GM19043 (cell line): ENCODE measurements at regions not wholly inside any gene's neighbourhood (a gene's known extent, or its start where the extent isn't known, plus 50 kb on each side); places are given as distances from the start of the nearest gene placed in this dataset.
"Not testable (repeated sequence)": the region's sequence is repeated elsewhere in the genome, so short reads cannot be mapped to it uniquely, and the experiment has no call there.

Experiments used
- ATAC-seq: cut with Tn5 transposase; IDR thresholded peaks from one replicate; pipeline ENCODE4 v1.9.1; 2021; ENCODE audit warnings: low read depth; ENCODE audit not compliant: unreplicated experiment

DNA sequence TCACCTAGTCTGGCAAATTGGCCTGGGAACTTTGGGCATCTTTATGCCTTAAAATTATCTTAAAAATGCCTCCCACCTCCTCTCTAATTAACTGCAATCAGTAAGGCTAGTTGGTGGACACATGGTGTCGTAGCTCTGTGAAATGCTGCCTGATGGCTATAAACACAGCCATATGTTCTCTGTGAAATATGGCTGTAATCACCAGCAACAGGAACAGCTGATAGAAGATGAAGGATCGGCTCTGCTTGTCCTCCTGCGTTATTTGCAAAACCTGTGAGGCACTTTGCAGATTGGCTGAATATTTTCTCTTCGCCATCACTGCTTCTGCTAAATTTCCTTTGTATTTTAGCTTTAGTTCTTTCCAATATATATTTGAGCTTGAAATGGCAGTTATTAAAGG lies 419.6 kb downstream of the RWDD3 start:
- ATAC-seq, result no peak

DNA sequence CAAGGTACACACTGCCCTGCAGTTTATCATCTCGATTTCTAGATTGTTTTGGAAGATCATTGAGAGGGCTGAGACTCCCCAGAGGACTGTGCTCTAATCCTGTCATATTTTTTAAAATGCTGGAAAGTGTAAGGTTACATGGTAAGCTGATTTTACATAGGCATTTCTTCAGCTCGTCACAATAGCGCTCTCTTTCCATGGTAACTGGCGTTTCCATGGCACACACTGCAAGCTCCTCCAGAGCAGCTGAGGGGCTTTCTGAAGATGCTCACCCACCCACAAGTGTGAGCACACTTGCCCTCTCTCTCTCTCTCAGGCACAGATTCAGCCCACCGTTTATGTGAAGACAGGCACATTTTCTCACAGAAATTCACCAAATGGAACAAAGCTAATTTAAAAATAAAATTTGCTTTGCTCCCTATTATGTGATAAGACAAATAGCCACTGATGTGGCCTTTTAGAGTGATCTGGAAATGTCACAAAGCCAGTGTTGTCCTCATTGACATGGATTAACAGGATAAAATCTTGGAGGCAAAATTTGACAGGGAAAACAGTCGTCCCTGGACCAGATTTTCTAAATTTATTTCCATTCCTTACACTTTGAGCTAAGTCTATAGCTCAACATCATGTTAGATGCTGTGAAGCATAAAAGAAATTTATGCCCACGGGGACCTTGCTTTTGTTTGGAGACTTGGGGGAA lies 421.5 kb downstream of the RWDD3 start:
- no peak for ATAC-seq

DNA sequence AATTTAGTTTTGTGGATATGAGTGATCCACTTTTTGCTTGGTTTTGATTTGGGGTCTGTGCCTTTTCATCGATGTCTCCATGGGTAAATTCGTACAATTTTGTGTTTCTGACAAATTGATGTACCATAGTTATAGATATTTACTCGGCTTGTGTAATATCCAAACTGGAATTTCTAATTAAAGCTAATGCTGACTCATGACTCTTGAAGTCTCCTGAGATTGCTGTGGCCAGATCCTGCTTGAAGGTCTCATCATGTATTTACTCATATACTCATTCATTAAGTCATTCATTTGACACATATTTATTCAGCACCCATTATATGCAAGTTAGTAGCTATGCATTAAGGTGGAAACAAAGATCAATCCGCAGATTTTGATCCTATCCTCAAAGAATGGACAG lies 423.2 kb downstream of the RWDD3 start:
- no peak for ATAC-seq

DNA sequence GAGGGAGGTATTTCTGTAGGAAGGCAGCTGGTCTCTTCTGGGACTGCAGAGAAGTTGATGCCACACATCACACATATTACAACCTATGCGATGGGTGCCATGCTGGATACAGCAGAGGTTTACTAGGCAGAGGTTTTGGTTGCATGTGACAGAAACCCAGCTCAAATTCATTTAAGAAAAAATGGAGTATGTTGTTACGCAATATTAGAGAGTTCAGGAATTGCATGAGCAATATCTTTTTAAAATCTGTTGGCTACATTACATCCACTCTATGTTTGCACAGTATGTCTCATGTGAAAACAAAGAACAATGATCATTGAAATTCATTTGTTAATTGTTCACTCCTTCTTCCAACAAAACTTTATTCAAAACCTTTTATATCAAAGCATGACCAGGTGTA lies 425.2 kb downstream of the RWDD3 start:
- ATAC-seq, result no peak

DNA sequence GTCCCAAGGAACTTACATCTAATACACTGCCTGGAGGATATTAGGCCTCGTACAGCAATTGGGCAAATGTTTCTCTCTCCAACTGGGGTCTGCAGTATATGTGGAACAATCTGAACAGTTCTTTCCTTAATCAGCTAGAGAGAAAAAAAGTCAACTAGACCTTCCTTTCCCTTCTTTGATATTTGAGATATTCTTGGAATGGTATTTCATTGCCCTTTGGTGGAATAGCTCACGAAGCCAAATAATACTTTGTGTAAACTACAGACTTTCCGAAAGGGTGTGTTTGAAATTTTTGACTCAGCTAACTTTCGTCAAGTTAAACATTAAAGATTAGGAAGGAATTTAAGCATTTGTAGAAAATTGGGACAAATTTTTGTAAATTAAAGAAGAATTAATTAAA lies 425.6 kb downstream of the RWDD3 start:
- ATAC-seq, result no peak

DNA sequence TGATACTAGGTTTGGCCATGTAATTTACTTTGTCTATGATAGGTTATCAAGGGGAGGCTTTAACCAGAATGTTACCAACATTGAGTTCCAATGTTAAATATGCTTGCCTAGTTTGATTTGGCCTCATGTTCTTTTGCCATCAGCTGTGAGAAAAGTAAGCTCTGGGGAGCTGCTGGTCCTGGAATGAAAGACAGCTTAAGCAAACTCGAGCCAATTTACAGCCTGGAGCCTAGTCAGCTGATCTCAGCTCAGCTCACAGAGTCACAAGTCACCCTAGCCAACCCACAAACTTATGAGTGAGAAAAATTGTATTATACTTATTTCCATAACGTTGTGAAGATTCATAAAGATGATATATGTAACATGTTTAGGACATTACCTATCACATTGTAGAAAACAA lies 426.7 kb downstream of the RWDD3 start:
- no peak for ATAC-seq

DNA sequence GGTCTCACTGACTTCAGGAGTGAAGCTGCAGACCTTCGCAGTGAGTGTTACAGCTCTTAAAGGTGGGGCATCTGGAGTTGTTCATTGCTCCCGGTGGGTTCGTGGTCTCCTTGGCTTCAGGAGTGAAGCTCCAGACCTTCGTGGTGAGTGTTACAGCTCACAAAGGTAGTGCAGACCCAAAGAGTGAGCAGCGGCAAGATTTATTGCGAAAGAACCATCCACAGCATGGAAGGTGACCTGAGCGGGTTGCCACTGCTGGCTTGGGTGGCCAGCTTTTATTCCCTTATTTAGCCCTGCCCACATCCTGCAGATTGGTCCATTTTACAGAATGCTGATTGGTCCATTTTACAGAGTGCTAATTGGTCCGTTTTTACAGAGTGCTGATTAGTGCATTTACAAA lies 429.5 kb downstream of the RWDD3 start:
- not testable (repeated sequence) for ATAC-seq

DNA sequence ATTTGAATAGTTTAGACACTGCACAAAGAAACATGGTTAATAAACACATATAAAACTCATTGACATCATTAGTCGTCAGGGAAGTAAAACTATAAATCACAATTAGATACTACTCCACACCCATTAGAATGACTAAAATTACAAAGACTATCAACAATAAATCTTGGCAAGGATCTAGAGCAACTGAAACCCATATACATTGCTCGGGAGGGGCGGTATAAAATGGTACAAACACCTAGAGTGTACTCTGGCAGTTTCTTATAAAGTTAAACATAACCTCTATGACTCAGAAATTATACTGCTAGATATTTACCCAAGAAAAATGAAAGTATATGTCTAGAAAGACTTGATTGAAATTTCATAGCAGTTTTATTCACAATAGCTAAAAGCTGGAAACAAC lies 434.2 kb downstream of the RWDD3 start:
- no peak for ATAC-seq

DNA sequence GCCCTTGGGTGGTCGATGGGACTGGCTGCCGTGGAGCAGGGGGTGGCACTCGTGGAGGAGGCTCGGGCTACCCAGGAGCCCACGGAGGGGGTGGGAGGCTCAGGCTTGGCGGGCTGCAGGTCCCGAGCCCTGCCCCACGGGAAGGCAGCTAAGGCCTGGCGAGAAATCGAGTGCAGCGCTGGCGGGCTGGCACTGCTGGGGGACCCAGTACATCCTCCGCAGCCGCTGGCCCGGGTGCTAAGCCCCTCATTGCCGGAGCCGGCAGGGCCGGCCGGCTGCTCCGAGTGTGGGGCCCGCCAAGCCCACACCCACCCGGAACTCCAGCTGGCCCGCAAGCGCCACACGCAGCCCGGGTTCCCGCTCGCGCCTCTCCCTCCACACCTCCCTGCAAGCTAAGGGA lies 435.6 kb downstream of the RWDD3 start:
- not testable (repeated sequence) for ATAC-seq

DNA sequence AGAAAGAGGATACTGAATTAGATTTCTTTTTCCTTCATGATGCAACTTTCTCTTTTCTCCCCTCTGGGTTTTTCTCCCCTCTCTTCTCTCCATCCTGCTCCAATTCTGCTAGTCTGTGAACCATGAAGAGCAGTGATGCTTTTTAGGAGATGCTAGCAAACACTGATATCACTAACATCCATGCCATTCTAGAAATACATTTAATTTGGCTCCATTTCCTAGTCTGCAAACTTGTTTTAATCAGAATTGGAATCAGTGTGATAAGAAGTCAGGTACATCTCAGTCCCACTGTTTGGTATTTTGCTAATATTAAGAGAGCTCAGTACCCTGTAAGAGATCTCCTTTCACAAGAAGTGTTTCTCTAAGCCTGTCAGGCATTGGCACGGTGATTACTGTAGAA lies 437.1 kb downstream of the RWDD3 start:
- no peak for ATAC-seq

DNA sequence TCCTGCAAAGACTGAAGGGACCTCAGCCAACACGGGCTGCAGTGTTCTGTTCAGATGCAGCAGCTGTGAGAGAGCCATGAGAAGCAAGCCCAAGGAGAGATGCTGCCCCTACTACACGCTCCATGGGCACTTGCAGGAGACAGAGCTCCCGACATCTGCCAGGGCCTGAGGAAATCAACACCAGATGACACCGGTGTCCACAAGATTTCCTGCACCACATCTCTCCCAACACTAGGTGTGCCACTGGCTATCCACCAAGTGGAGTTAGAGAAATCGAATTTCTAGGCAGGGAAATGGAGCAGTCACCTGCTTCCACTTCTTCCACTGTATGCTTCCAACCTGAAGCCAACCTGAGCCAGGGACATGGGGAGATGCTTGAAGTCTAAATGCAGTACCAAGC lies 445.3 kb downstream of the RWDD3 start:
- ATAC-seq, result no peak

DNA sequence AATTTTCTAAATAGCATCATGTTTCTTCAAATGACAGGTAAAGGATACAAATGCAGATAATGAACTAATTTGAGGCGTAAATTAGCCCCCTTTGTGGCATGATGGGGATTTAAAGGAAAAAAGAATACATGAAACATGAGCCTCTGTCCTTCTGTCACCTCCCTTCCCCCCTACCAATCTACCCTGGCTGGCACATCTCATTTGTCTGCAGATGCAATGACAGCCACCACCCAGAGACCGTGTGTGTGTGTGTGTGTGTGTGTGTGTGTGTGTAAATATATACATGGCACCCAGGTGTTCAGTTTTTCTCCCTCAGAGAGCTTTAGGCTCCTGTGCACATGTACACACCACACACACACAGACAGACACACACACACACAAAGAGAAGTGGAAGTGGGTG lies 451.1 kb downstream of the RWDD3 start:
- no peak for ATAC-seq

DNA sequence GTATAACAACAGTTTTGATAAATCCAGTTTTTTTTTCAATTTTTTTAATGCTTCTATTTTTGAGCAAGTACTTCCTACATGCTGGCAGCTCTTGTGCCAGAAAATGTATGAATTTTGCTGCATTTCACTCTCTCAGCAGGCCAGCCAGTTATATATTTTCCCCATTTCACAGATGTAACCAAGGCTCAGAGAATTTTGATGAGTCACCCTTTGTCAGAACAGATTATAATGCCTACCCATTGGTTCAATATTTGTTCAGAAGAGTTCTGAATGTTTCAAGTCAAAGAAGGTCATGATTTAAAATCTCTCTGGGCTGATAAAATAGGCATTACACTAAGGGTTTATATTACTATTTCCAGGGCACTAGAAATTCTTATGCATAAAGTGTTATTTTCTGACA lies 452.2 kb downstream of the RWDD3 start:
- ATAC-seq, result no peak

DNA sequence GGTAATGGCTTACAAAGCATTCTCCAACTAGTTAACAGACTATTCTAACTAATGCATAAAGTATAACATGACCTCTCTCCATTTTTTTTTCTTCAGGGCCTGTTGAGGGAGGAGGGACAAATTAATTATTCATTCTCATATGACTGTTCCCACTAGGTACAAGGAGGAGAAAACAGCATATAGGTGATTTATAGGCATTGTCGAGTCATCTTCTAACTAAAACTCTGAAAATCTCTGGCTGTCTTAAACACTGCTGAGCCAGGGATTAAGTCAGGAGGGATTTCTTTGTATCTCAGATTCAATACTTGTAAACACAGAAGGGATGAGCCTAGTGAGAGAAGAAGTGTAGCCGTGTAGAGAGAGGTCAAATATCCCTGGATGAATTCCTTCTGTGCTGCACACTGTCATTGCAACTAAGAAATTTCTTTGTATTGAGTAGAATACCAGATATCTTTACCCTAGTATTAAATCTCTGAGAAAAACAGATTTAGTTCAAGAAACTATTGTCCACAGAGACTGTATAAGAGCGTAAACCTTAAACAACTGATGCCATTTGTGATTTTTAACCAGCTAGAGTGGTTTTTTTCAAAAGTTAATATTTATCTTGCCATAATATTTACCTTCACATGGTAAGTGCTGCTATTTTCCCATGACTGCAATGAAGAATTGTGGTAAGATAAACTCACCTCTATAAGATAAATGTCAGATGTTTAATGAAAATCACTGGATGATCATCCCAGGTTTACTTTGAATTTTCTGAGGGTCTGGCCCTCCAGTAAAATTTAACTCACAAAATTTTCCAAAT lies 465.3 kb downstream of the RWDD3 start:
- no peak for ATAC-seq

DNA sequence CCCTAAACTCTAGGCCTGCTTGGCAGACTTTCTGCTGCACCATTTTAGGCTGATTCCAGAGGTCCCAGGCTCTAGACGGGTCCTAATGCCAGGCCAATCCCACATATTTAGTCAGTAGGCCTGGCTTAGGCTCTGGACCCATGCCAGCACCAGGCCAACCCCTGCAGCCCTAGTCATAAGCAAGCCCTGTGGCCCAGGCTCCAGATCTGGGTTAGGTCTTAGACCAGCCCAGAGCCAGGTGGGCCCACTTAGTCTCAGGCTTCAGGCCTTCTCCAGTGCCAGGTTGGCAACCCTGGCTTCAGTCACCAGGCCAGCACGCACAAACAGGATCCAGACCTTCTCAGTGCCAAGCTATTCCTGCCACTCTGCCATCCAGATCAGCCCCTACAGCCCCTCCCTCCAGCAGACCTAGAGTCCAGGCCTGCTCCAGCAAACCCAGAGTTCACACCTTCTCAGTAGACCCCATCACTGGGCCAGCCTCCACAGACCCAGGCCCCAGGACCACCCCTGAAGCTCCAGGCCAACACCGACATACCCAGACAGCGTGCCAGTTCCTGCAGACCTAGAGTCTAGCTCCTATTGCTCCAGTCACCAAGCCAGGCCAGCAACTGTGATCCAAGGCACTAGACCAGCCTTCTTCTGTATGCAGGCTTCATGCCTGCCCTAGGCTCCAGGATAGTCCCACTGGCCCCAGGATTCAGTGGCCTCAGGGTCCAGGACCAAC lies 467.6 kb downstream of the RWDD3 start:
- ATAC-seq, result no peak

DNA sequence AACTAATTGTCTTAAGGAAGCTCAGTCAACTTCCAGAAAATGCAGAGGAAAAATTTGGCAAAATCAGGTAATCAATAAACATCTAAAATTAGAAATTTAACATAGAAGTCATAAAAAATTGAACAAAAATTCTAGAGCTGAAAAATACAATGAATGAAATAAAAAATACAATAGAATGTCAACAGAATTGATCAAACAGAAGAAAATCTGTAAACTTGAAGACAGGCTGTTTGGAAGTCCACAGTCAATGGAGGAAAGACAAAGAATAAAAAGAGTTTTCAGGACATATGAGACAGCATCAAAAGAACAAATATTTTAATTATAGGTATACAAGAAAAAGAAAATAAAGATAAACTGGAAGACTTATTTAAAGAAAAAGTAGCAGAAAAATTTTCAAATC lies 469.0 kb downstream of the RWDD3 start:
- no peak for ATAC-seq

DNA sequence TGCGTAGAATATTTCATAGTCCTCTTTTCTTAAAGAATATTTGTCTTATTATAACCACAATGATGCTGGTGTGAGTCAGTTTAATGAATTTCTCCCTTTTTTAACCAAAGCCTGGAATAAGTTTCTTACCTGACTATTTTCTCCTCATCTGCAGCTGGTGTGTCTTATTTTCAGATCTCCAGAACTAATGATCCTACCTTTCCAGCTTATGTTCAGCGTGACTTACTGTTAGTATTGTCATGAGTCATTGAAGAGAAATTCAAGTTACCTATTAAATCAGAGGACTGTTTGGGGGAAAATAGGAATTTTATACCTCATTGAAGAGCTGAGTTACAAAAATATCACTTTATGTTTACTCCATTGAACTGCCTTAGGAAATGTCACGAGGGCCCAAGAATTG lies 482.1 kb downstream of the RWDD3 start:
- no peak for ATAC-seq

DNA sequence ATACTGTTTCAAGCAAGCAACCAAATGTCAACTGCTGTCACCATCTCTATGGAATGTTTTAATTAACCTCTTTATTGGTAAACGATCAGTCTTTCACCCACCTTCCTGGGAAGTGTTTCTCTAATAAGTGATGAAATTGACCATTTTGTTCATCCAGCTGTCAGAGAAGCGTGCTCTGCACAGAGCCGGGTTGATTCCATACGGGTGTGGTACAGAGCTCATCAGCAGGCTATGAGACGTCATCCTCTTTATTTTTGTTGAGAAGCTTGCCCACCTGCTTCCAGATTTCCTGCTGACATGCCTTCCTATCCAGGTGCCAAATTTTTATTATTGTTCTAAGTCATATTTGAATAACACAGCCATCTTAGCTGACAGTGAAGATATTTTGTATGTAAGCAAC lies 482.5 kb downstream of the RWDD3 start:
- ATAC-seq, result no peak

DNA sequence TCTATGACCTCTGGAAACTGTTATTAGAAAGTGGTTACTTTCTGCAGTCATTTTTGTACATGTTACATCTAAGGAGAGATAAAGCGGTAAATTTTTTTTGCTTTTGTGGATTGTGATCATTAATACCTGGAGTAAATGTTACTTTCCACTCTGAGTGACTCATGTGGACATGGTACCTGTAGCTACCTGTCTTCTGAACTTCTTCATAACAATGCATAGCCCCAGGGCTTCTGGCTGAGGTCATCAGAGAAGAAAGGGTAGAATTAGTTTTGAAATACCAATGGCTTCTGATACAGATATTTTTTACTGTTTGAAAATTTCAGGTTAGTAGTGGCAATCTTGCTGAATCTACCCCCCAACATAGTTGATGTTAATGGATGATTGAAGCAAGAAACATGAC lies 489.3 kb downstream of the RWDD3 start:
- ATAC-seq, result no peak

DNA sequence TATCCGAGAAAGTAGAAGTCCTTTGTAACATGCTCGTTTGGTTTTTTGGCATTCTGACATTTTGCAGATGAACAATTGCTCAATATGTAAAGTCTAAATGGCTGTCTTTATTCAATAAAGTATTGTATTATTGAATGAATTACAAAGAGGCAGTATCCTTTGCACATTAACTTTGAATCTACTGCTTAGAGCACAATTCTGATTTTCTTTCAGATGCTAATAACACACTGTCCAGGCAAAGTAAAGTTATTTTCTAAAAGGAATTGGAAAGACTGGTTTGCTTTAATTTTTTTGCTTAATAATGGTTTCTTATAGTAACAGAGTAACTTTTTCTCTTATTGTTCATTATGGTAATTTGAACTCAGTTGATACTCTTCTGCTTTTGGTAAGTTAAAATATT lies 494.8 kb downstream of the RWDD3 start:
- no peak for ATAC-seq

DNA sequence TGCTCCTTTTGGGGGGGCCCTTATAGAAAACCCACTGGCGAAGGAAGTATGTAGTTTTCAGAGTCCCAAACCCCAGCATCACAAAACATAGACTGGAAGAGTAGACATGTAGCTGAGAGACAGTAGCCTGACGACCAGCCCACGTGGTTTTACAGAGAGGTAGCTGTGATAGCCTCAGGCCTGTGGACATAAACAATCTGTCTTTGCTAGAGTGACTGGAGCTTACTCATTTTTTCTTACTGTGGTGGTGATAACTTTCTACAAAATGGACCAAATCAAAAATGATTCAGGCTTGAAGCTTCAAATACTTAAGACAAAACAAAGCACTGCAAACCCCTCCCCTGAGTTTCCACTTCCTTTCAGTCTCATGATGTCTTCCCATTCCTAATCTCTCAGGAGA lies 497.0 kb downstream of the RWDD3 start:
- no peak for ATAC-seq

DNA sequence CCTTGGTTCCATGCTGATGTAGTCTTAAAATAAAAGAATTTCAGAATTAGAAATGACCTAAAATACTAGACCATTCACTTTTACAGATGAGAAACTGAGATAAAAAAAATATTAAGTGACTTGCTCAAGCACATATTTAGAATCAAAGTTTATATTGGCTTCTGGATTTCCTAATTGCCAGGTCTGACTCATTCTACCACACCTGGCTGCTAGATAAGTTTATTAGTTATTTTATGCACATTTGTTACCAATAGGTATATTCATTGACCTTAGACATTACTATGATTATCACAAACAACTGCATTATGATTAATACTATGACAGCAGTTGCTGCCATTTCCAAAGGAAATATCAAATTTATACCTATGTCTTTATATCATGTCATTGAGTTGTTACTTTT lies 497.5 kb downstream of the RWDD3 start:
- no peak for ATAC-seq
